ENCODE measurements at regions not wholly inside any gene's neighbourhood (a gene's known extent, or its start where the extent isn't known, plus 50 kb on each side); places are given as distances from the start of the nearest gene placed in this dataset.

DNA sequence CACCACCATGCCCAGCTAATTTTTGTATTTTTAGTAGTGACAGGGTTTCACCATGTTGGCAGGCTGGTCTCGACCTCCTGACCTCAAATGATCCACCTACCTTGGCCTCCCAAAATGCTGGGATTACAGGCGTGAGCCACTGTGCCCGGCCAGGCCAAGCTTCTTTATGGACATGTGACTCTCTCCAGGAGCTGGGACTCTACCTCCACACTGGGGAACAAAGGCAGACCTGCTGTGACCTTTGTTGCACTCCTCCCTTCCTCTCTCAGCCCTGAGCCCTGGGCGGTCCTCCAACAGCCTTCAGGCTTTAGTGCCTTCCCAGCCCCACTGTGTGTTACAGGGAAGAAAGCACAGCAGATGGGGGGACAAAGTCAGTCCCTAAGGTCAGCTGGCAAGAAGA lies 55.0 kb upstream of the DUSP5 start:
- Histone ChIP-seq H3K4me2 (no peak overlapping the region), H3K4me3 (no peak overlapping the region), H3K27ac (no peak overlapping the region), H3K36me3 (no peaks in the 10 kb centered on the region), H3K27me3 (no peaks in the 10 kb centered on the region), H3K4me1 (peaks cover 24% of the 10 kb centered on the region), H3K9me3 (no peaks in the 10 kb centered on the region), H4K20me1 (no peaks in the 10 kb centered on the region), H3K9ac (no peak overlapping the region)
- TF ChIP-seq Cebpa-rat (IDR thresholded peaks at IDR 0.05), result no peak

DNA sequence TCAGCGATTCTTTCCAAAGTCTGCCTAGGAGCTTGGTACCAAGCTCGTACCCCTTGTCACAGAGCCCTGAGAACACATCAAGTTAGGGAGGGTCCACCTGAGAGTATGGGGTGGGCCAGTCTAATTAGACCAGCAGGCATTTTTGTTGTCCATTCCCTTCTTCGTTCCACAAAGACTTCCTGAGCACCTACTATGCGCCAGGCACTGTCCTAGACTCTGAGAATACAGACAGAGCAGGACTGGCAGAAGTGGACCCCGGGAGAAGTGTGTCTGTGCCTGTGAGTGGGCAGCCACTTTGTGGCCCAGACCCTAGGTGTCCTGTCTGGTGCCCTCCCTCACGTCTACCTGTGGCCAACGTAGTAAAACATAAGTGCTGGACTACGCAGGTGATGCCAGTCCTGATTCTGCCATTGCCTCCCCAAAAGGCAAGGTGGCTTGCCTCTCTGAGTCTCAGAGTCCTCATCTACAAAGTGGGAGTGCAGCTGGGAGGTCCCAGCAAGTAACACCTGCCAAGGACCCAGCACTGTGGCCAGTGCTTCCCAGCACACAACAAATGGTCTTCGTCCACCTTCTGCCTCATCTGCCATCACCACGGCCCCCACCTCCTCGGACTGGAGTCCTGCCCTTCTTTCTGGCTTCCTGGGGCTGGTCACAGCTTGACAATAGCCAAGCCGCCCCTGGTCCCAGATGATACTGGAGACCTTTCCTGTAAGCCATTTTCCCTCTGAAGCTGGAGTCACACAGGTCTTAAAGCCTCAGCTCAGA lies 54.3 kb upstream of the DUSP5 start:
- H3K4me3 ChIP-seq, result no peak overlapping the region
- H3K36me3 ChIP-seq, result no peaks in the 10 kb centered on the region
- no peak overlapping the region for H3K27ac ChIP-seq
- no peak overlapping the region for H3K9ac ChIP-seq
- no peak for TF ChIP-seq Cebpa-rat (IDR thresholded peaks at IDR 0.05)
- no peaks in the 10 kb centered on the region for H3K9me3 ChIP-seq
- no peak overlapping the region for H3K4me2 ChIP-seq
- no peaks in the 10 kb centered on the region for H3K27me3 ChIP-seq
- H4K20me1 ChIP-seq, result no peaks in the 10 kb centered on the region
- H3K4me1 ChIP-seq, result peaks cover 17% of the 10 kb centered on the region

DNA sequence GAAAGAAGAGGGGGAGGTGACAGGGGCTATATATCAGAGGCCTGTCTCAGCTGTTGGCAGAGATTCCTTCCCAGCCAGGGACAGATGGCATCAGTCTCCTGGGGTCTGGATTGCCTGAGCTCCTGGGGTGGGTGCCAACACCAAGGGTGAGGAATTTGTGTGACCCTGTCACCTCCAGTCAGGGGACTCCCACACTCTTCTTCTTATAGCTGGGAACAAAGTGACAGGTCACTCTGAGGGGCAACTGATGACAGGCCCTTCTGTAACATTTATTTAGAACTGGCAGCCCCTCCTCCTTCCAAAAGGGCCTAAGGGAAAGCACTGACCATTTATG lies 53.7 kb upstream of the DUSP5 start:
- Histone ChIP-seq H3K9ac (no peak overlapping the region), H3K27ac (no peak overlapping the region), H3K4me2 (no peak overlapping the region), H3K4me1 (peaks cover 14% of the 10 kb centered on the region), H3K27me3 (no peaks in the 10 kb centered on the region), H3K36me3 (no peaks in the 10 kb centered on the region), H3K4me3 (no peak overlapping the region), H4K20me1 (no peaks in the 10 kb centered on the region), H3K9me3 (no peaks in the 10 kb centered on the region)
- TF ChIP-seq Cebpa-rat (IDR thresholded peaks at IDR 0.05), result no peak

DNA sequence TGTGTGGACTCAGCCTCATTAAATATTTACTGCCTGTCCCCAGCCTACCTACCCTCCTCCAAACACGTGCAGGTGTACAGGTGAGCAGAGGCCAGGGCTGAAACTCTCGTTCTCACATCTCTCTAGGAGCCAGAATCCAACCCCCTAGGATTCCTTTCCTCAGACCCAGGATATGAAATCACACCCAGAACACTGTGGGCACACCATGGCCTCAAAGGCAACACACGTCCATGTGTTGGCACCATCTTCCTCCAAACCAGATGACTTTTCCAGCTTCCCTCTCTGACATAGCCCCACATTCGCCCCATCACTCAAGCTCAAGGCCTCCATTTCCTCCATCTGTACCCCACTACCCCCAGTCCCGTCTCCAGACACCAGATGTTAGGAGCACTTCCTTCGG lies 51.8 kb upstream of the DUSP5 start:
- no peak for TF ChIP-seq Cebpa-rat (IDR thresholded peaks at IDR 0.05)
- H3K4me3 ChIP-seq, result no peak overlapping the region
- peaks cover 14% of the 10 kb centered on the region for H3K4me1 ChIP-seq
- no peaks in the 10 kb centered on the region for H3K36me3 ChIP-seq
- no peaks in the 10 kb centered on the region for H4K20me1 ChIP-seq
- H3K27ac ChIP-seq, result no peak overlapping the region
- no peak overlapping the region for H3K9ac ChIP-seq
- no peak overlapping the region for H3K4me2 ChIP-seq
- H3K27me3 ChIP-seq, result no peaks in the 10 kb centered on the region
- H3K9me3 ChIP-seq, result no peaks in the 10 kb centered on the region

DNA sequence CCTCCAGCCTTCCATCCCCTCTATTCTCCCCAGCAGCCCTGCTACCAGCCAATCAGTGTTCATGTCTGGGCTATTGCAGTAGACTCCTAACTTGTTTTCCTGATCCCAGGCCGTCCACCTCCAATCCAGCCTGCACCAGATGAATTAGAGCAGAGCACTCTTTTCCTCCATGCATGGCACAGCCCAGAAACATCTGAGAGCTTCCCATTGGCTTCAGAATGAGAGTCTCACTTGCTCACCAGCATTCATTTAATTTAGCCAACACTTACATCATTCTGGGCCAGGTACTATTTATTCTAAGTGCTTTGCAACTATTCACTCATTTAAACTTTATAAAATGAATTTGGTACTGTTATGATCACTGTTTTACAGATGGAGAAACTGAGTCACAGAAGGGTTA lies 51.4 kb upstream of the DUSP5 start:
- Histone ChIP-seq H3K27ac (no peak overlapping the region), H3K36me3 (no peaks in the 10 kb centered on the region), H3K9me3 (no peaks in the 10 kb centered on the region), H3K27me3 (no peaks in the 10 kb centered on the region), H3K4me3 (no peak overlapping the region), H4K20me1 (no peaks in the 10 kb centered on the region), H3K4me1 (peaks cover 12% of the 10 kb centered on the region), H3K4me2 (no peak overlapping the region), H3K9ac (no peak overlapping the region)
- TF ChIP-seq Cebpa-rat (IDR thresholded peaks at IDR 0.05), result no peak

DNA sequence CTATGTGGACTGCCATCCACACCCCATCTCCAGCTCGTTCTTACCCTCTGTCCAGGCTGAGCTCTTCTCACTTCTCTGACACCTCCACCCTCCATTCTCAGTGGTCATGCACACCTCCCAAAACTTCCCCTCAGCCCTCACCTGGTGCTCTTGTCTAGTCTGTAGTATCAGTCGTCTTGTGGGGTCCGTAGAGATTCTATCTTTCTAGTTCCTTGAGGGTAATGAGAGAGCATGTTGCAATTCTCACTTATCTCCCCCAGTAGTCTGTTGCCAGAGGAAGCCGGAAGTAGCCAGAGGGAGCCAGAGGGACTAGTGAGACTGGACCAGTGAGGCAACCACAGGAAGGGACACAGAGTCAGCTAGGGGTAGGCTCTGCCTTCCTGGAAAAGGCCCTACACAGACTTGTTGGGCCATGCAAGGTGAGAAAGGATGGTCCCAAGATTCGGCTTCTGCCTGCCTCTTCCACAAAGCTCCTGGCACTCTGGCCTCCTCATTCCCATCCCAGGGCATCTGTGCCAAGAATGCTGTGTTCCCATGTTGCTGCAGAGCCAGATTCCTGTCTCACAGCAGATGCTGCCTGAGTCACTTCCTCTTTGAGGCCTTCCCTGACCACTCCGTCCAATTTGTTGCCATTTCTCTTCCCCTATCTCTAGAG lies 50.6 kb upstream of the DUSP5 start:
- H3K9me3 ChIP-seq, result no peaks in the 10 kb centered on the region
- no peak overlapping the region for H3K4me2 ChIP-seq
- no peaks in the 10 kb centered on the region for H3K36me3 ChIP-seq
- no peak overlapping the region for H3K9ac ChIP-seq
- H3K27ac ChIP-seq, result no peak overlapping the region
- no peak overlapping the region for H3K4me3 ChIP-seq
- H3K27me3 ChIP-seq, result no peaks in the 10 kb centered on the region
- TF ChIP-seq Cebpa-rat (IDR thresholded peaks at IDR 0.05), result no peak
- H3K4me1 ChIP-seq, result peaks cover 4% of the 10 kb centered on the region
- no peaks in the 10 kb centered on the region for H4K20me1 ChIP-seq

DNA sequence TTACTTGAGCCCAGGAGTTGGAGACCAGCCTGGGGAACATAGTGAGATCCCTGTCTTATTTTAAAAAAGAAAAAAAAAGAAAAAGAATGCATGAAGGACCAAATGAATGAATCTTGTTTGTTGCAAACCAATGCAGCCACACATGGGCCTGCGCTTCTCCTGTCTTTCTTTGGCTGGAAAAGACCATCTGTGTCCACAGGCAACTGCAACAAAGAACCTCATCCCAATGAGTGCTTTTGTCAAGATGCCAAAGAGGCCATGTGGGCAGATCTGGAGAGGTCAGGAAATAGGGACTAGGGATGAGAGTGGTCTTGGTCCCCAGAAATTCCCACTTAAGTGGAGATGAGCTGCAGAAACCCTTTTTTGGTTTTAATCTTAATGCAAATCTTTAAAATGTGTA lies 49.8 kb upstream of the DUSP5 start:
- Histone ChIP-seq H3K9ac (no peak overlapping the region), H3K4me3 (no peak overlapping the region), H3K4me2 (no peak overlapping the region), H3K4me1 (no peaks in the 10 kb centered on the region), H3K9me3 (no peaks in the 10 kb centered on the region), H3K27ac (no peak overlapping the region), H3K27me3 (no peaks in the 10 kb centered on the region), H3K36me3 (no peaks in the 10 kb centered on the region), H4K20me1 (no peaks in the 10 kb centered on the region)
- no peak for TF ChIP-seq Cebpa-rat (IDR thresholded peaks at IDR 0.05)

Data from BLaER1 (cell line).